HL-60 (cell line): ENCODE measurements at regions not wholly inside any gene's neighbourhood (a gene's known extent, or its start where the extent isn't known, plus 50 kb on each side); places are given as distances from the start of the nearest gene placed in this dataset.

Experiments used
- DNase-seq, 2 experiments: peaks; one replicate each; pipeline ENCODE4 v3.0.0-alpha.2; 2010 to 2020; ENCODE audit warnings: low read depth in 1 of 2, low spot score in 1 of 2
- H3K27ac ChIP-seq: fragments of 250-450 bp; sonication (Bioruptor Pico); replicated peaks from 2 replicates; pipeline ENCODE4 v1.5.1; 2020; ENCODE audit warnings: mild to moderate bottlenecking, moderate library complexity
- H3K27me3 ChIP-seq: fragments of 250-450 bp; sonication (Bioruptor Pico); 2 replicates; pipeline ENCODE4 v1.5.1; 2021; ENCODE audit warnings: mild to moderate bottlenecking, moderate library complexity; ENCODE audit not compliant: insufficient read depth, poor library complexity, severe bottlenecking
- H3K4me3 ChIP-seq: replicated peaks from 2 replicates; pipeline ENCODE4 v1.5.1; 2011; ENCODE audit warnings: mild to moderate bottlenecking, control low read depth, low read length; ENCODE audit not compliant: insufficient read depth
- CTCF ChIP-seq: IDR thresholded peaks from one replicate; pipeline ENCODE4 v1.5.1; 2011; ENCODE audit warnings: low read length, control low read depth, inconsistent platforms; ENCODE audit not compliant: insufficient read depth
- GABPA ChIP-seq: IDR thresholded peaks from 2 replicates; pipeline ENCODE4 v1.6.1; 2012; ENCODE audit warnings: low read depth
- POLR2AphosphoS5 ChIP-seq: IDR thresholded peaks from 2 replicates; pipeline ENCODE4 v1.6.1; 2012; ENCODE audit warnings: low read depth
- SPI1 ChIP-seq: IDR thresholded peaks from 2 replicates; pipeline ENCODE4 v1.6.1; 2012; ENCODE audit warnings: low read depth, mild to moderate bottlenecking, borderline replicate concordance
- TF ChIP-seq, protein P1 (sequence below): IDR thresholded peaks from 2 replicates; pipeline ENCODE4 v1.6.1; 2012; ENCODE audit warnings: low read depth; ENCODE audit not compliant: insufficient replicate concordance

DNA sequence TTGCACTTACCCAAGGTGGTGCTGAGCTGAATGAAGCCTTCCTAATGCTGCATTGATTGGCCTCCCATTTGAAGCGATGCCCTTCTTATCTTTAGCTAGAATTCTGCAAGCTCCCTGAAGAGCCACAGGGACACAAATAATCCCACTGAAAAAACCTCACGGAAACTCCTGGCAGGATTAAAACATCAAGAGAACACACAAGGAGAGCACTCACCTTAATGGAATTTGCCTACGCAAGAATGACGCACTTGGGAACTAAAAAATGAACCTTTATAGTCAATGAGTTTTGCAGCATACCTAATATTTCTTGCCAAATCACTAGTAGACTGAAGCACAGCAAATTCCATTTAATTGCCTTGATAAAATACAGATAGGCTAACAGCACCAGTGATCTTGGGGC, 232.8 kb upstream of the UBASH3B start:
- Histone ChIP-seq H3K27me3 (no peaks in the 10 kb centered on the region), H3K4me3 (no peak overlapping the region), H3K27ac (no peak overlapping the region)
- no peak for TF ChIP-seq SPI1
- DNase-seq = no peak

GRCh38 chr11:122421702-122422101, 233.8 kb upstream of the UBASH3B start:
- no peak for TF ChIP-seq CTCF
- TF ChIP-seq GABPA = no peak
- H3K27ac ChIP-seq = no peak overlapping the region

DNA sequence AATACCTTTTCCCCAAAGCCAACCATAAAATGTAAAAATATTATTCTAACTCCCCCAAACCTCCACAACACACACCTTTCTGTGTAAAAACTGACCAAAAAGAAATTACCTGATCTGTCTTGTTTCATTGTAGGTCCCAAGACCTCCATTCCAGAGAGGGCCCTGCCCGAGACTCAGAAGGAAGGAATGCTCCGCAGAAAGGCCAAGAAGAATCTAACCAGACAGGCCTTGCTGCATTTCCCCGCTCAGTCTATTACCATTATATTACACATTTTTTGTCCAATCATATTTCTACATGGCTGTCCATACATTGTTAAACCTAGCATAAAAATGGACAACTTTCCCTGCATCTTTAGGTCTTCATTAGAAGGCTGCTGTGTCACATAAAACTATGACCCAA, 237.5 kb upstream of the UBASH3B start:
- Histone ChIP-seq H3K4me3 (no peak overlapping the region), H3K27ac (no peak overlapping the region), H3K27me3 (no peaks in the 10 kb centered on the region)
- TF ChIP-seq GABPA = no peak
- TF ChIP-seq SPI1 = no peak
- TF ChIP-seq CTCF = no peak
- no peak for TF ChIP-seq POLR2AphosphoS5
- TF ChIP-seq, protein P1, sequence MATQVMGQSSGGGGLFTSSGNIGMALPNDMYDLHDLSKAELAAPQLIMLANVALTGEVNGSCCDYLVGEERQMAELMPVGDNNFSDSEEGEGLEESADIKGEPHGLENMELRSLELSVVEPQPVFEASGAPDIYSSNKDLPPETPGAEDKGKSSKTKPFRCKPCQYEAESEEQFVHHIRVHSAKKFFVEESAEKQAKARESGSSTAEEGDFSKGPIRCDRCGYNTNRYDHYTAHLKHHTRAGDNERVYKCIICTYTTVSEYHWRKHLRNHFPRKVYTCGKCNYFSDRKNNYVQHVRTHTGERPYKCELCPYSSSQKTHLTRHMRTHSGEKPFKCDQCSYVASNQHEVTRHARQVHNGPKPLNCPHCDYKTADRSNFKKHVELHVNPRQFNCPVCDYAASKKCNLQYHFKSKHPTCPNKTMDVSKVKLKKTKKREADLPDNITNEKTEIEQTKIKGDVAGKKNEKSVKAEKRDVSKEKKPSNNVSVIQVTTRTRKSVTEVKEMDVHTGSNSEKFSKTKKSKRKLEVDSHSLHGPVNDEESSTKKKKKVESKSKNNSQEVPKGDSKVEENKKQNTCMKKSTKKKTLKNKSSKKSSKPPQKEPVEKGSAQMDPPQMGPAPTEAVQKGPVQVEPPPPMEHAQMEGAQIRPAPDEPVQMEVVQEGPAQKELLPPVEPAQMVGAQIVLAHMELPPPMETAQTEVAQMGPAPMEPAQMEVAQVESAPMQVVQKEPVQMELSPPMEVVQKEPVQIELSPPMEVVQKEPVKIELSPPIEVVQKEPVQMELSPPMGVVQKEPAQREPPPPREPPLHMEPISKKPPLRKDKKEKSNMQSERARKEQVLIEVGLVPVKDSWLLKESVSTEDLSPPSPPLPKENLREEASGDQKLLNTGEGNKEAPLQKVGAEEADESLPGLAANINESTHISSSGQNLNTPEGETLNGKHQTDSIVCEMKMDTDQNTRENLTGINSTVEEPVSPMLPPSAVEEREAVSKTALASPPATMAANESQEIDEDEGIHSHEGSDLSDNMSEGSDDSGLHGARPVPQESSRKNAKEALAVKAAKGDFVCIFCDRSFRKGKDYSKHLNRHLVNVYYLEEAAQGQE = no peak
- no peak for DNase-seq

More at GRCh38 chr11:122421702-122422101, 233.8 kb upstream of the UBASH3B start:
- Histone ChIP-seq H3K27me3 (no peaks in the 10 kb centered on the region), H3K4me3 (no peak overlapping the region)
- DNase-seq = no peak

- H3K4me3 ChIP-seq = no peak overlapping the region
- DNase-seq = no peak
- H3K27ac ChIP-seq = no peak overlapping the region
- H3K27me3 ChIP-seq = no peaks in the 10 kb centered on the region
- TF ChIP-seq CTCF = no peak
- TF ChIP-seq, protein P1 = no peak
- no peak for TF ChIP-seq SPI1
- TF ChIP-seq POLR2AphosphoS5 = no peak
- no peak for TF ChIP-seq GABPA
Measured at GRCh38 chr11:122414406-122415018, 241.0 kb upstream of the UBASH3B start.
